Cortex of kidney (tissue), 1 donor: ENCODE measurements at regions not wholly inside any gene's neighbourhood (a gene's known extent, or its start where the extent isn't known, plus 50 kb on each side); places are given as distances from the start of the nearest gene placed in this dataset.
"Not testable (repeated sequence)": the region's sequence is repeated elsewhere in the genome, so short reads cannot be mapped to it uniquely, and the experiment has no call there.

ENCODE experiments used
- DNase-seq: peaks from one replicate; lab custom pipeline; 2025; lab: John Stamatoyannopoulos, UW

DNA sequence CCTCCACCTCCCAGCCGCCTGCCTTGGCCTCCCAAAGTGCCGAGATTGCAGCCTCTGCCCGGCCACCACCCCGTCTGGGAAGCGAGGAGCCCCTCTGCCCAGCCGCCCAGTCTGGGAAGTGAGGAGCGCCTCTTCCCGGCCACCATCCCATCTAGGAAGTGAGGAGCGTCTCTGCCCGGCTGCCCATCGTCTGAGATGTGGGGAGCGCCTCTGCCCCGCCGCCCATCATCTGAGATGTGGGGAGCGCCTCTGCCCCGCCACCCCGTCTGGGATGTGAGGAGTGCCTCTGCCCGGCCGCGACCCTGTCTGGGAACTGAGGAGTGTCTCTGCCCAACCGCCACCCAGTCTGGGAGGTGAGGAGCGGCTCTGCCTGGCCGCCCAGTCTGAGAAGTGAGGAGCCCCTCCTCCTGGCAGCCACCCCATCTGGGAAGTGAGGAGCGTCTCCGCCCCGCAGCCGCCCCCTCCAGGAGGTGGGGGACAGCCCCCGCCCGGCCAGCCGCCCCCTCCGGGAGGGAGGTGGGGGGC, 296.3 kb downstream of the HNRNPD start:
- DNase-seq = not testable (repeated sequence)

DNA sequence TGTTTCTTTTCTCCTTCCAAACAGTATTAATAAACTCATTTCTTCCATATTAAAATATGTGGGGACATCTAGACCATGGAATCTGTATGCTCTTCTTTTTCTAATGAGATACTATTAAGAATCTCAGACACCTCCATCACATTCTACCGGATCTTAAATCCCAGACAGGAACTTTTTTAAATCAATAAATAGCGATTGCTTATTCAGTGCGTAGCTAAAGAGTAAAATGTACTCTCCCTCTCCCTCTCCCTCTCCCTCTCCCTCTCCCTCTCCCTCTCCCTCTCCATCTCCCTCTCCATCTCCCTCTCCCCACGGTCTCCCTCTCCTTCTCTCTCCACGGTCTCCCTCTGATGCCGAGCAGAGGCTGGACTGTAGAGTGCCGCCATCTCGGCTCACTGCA, 297.0 kb downstream of the HNRNPD start:
- no peak for DNase-seq

DNA sequence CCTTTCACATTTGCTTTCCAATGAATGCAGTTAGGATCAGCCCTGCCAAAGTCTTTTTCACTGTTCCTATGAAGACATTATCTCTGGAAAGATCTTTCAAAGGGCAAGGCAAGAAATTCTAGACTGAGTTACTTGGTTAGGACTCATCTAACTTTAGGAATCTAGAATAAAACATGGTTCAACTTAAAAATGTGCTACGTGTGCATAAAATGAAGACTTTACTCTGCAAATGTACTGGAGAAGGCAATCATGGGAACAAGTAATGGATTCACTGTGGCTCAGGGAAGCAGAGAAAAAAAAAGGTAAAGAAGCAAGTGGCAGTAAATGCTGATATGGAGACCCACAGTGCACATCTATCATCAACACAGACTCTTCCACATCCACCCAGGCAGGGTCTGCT, 297.4 kb downstream of the HNRNPD start:
- no peak for DNase-seq

DNA sequence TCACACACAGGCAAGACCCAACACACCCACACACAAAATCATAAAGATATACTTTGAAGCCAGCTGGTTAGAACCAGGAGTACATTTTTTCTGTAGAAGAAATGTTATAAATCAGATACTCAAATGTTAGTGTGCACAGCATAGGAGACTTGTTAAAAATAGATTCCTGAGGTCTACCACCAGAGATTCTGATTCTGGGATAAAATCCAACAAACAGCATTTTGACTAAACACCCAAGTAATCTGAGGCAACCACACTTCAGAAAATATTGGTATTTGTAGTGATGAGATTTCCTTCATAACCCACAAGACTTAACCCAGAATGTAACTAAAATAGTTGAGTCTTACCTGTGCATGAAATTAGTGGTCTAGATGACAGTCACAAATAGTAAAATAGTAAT, 301.8 kb downstream of the HNRNPD start:
- no peak for DNase-seq

DNA sequence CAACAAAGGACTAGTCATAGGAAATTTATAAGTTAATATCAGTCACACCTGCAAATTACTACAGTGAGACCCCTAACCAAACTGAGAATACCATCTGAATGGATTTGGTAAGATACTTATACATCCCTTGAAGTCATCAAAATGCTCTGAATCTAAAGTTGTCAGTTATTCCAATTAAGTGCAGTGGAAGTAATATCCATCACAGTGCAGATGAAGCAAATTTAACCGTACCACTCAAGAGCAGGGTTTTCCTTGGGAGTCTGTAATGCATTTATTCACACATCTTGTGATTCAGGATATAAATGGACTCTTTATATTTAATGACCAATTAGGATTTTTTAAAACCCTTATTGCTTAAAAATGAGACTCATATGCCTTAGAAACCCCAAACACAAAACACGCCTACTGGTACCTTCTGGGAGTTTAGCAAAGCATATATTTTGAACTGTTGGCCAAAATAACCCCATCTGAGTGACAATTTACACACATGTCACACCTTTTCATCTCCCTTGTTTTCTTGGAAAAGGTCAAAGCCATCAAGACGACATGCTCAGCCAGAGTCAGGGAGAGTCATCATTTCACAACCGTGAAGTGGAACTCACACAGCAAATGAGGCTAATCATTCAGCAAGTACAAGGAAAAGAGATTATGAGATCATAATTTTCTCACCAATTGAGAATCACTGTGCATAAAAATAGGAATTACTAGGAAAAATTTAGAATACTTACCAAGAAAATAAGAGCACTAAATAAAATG, 303.7 kb downstream of the HNRNPD start:
- no peak for DNase-seq

DNA sequence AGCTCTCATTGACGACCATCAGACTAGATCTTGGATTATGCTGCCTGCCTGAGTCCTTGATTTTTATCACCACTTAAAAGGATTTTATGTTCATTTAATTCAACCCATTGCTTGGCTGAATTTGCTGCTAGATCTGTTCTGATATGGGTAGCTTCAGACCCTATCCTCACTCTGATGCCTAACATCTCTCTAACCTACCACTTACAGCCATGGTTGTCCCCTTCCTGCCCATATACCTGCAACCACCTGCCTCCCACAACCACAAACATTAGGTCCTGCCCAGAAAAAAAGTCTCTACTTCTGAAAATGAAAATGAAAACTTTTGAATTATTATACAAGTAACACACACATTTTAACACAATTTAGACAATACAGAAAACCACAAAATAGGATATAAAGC, 310.8 kb downstream of the HNRNPD start:
- no peak for DNase-seq

DNA sequence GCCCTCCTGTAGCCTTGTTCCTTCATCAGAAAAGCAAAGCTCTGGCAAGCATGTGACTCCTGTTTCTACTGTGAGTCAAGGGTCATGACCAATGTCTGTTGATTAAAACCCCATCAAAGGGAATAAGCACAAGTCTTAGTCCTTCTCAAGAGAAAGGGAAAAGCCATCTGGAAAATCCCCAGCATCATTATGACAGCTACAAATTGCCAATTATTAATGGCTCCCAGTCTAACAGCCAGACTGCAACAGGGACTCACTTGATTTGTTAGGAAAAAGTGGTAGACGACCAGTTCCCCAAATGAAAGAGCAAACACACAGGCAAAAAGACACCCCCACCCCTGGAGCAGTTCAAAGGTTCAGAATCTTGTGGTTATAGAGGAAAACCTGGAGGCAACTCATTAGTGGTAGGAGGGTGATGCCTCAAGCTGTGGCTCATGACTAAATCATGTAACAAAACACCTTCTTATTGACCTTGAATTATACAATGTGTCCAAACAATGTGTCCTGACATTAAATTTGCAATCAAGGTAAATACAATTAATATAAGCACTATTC, 315.7 kb downstream of the HNRNPD start:
- no peak for DNase-seq

DNA sequence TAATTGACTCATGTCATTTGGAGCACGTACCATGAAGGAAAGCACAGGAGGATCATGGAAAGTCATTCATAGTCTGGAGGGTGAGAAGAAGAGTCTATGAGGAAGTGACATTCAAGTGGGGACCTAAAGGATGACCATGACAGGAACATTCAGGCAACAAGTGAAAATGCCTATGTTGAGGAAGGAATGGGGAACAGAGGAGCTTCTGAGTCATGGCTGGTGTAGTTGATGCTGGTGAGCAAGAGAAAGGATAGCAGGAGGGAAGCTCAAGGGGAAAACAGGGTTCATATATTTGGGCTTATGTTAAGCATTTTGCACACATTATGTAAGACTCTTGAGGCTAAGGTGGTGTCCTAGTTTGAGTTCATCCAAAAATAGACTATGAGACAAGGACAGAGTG, 318.6 kb downstream of the HNRNPD start:
- DNase-seq = no peak

DNA sequence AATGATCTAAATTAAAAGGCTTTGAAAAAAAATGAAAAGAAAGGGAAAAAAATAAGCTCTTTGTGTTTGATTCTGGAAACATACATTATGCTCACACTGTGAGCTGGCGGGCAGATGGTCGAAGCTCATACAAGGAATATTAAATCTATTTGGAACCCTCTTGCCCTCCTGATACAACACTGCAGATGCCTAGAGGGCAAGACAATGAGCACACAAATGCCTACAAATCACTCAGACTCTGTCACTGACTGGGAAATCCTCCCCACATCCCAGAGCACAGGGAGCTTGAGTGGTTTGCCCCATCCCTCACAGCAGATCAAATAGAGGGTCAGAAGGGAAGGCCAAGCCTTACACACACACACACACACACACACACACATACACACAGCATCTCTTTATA, 320.4 kb downstream of the HNRNPD start:
- DNase-seq = no peak

DNA sequence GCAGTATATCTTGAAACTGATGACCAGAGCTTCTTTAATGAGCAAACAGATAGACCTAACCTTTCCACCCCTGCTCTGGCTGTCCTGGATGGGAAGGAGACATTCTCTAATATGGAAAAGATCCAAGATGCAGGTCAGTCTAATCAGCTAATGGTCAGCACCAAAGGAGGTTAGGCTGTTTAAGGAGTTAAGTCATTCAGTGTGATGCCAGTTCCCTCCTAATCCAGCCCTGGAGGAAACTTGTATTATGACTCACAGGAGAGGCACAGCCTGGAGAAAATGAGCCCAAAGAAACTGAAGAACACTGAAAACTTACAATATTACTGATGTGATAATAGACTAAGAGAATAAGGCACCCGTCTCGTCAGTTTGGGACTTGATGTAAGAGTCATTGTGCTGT, 323.0 kb downstream of the HNRNPD start:
- DNase-seq = no peak

DNA sequence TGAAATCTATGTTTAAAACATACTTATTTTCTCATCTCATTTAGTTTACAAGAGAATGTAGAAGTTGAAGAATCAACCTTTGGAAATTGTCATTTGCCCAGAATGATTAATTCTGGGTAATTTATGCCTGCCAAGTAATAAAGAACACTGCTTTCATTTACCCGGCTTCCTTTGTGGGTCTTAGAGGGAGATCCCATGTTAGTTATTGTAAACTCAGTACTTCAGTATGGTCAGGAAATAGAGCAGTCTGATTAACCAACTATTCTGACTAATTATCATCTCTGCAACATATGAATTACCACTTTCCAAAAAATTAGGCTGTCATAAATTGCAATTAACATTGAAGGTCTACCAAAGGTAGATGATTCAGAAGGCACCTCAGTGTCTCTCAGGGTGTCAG, 324.5 kb downstream of the HNRNPD start:
- DNase-seq = no peak

DNA sequence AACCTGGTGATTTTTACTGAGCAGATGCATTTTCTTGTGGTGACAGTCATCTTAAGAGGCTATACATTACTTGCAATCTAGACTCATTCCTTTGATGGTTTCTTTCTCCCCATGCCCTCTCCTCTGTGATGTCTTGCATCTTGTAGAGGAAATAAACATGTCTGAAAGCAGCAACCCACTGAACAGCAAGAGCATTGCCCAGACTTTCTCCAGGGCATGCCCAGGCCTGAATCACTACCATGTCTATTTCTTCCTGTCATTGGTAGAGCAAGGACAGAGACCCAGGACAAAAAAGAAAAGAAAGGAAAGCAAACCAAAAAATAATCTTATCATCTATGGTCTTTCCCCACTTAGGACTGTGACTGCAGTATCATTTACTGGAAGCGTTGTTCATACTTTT, 326.1 kb downstream of the HNRNPD start:
- no peak for DNase-seq

DNA sequence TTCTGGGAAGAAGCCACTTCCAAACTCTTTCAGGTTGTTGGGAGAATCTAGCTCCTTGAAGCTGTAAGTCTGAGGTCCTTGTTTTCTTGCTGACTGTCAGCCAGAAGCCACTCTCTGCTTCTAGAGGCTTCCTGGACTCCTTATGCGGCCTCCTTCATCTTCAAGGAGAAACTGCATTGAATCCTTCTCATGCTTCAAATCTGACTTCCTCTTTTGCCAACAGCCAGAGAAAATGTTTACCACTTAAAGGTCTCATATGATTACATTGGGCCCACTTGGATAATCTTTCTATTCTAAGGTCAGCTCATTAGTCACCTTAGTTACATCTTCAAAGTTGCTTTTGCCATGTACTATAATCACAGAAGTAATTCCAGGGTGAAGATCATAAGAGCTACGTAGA, 327.0 kb downstream of the HNRNPD start:
- no peak for DNase-seq

DNA sequence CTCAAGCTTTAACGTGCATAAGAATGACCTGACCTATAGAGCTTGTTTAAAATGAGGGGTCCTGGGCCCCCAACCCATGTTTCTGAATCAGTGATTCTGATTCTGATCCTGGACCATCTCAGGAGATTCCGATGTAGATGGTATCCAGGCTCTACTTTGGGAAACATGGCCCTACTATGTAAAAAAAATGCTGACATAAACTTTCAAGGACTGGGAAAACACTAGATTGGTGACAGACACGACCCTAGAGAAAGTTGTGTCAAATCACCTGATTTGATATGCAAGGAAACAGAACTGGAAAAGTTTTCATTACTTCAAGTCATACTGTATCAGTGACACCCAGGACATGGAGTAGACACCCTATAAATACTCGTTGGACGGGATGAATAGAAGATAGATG, 328.5 kb downstream of the HNRNPD start:
- DNase-seq = no peak

DNA sequence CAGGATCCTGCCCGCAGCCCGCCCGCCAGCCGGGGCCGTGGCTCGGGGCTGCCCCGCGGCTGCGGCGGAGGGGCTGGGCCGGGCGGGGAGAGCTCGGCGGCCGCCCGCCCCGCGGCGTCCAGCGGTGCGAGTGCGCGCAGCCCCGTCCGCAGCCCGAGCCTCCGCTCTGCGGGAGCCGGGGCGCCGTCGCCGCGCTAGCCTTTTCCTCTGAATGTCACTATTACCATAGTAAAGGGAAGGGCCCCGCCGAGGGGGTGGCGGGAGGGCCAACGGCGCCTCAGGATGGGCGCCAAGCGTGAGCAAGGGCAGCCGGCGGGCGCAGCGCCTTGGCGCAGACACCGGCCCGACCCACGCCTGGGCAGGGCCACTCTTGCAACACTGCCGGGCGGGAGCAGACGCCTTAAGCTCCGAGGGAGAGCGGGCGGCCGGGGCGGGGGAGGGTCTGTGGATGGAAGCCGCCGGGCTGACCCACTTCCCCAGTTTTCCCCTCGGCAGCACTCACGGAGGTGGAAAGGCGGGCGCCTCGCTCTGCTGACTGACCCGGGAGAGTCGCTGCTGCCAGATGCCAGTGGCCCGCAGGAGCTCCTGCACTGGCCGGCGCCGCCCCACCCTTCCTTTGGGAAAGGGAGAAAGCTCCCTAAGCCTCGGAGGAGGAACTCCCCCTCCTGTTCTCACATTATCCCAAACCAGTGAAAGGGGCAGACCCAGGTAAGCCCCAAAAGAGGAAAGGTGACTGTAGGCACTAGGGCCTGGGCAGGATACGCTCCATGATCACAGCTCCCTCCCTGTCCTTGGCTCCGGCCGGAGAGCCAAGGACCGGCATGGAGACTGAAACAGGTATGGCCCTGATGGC, 329.4 kb downstream of the HNRNPD start:
- DNase-seq = no peak

DNA sequence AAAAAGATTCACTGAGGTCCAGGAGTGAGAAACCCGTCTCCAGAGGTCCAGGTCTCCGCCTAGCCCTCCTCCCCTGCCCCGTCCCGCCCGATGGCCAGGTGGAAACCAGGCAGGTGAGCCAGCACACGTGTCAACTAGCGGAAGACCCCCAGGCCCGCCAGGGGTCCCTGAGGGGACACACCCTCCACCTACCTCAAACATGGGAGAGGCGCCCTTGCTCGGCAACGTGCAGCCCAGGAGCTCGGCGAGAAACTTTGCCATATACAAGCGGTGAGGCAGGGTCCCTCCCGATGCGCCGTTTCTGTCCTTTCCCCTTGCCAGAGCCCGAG, 330.0 kb downstream of the HNRNPD start:
- DNase-seq = no peak

DNA sequence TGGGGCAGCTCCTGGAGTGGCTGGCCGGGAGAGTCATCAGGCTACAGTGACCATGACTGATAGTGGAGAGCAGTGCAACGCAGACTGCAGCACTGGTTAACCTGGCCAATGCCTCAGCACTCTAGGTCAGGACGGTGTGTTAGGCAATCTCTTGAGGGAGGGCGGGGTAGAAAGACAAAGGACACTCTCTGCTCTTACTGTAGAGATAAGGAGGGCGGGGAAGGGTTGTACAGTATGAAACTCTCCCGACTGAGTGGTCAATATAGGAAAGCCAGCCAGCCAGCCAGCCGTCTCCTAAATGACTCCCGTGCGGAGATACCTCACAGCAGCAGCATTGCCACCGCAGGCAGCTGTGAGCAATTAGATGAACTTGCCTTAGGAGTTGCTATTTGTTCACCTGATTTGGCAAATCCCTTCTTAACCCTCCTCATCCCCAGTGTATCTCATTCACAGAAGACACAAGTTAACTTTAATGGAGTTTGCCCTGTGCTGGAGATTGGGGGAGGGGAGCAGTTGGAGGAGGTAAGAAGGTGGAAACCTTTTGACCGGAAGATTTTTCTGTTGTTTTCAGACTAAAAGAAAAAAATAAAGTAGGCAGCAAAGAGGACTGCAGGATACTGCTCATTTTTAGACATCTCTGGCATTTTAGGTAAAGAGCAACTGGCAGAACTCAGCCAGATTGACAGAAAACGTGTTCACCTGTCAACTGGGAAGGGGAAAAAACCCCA, 330.5 kb downstream of the HNRNPD start:
- no peak for DNase-seq

DNA sequence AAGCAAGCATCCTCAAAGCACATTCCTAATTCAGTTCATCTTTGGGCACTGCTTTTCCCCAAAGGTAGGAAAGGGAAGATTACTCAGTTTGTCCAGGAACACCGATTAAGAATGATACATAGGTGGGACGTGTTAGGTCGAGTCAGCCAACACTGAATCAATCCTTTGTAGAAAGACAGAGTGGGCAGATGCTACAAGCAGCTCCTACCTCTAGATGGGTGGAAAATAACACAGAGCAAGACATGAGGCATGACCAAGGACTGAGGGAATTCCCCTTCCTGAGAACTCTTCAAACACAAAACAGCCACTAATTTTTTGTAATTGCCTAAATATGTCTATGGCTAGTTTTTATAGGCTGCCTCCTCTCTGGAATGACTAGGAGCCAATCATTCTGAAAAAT, 331.7 kb downstream of the HNRNPD start:
- DNase-seq = no peak

DNA sequence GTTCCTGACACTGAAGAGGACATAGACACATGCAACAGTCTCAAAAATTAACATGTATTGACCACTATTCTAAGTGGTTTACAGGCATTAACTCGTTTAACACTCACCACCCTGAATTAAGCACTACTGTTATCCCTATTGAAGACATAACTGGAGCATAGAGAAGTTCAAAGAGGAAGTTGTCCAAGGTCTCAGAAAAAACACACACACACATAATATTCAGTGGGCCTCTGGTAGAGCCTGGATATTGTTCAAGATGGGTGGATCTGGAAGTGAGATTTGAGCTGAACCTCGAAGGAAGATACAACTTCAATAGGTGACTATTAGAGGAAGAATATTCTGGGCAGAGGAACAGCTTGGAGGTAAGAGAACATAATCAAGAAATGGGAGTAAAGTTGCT, 334.9 kb downstream of the HNRNPD start:
- DNase-seq = no peak

DNA sequence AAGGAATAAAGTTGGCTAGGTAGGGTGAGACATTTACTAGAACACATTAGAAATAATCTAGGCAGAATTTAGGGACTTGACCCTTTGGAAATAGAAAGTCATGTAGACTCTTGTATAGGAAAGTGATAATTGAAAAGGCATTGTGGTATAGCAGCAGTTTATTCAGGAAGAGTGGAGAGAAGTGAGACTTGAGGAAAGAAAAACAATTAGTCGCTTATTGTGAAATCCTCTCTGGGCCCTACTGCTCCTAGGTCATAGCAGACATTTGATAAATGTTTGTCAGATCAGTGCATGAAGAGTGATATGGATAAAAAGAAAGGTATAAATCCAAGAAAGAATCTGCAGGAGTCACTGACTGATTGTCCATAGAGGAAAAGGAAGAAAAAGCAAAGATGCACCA, 337.6 kb downstream of the HNRNPD start:
- no peak for DNase-seq

DNA sequence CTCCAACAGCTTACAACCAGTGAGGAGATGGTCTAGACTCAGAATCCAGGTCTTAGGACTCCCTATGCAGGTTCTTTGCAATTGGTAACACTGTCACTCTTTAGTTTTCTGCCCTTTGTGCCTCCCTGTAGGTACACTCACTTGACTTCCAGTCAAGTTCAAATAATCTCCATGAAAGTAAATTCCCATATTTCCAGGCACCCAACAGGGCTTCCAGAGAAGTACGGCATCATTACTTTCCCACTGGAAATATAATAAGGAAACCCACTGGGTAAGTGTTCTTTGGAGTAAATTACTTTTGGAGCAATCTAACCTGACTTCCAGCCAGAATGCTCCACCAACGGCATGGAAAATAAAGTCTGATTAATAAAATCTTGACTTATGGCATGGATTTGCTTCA, 338.9 kb downstream of the HNRNPD start:
- DNase-seq = no peak

DNA sequence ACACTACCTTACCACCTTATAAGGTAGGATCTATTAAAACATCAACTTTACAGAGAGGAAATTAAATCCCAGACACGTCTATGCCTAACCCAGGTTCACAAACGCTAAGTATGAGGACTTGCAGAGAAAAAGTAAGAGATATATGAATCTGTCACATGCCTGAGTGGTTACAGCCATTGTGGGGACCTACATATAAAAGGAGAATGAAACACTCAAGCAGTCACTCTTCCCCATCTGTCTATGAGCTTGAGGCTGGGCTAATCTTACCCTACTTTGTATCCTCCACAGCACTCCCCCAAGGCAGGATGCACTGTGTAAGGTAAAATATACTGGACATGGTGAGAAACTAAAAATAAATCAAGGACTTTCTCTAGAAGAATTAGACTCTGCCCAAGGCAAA, 339.9 kb downstream of the HNRNPD start:
- DNase-seq = no peak
